H9 (cell line): ENCODE measurements at regions not wholly inside any gene's neighbourhood (a gene's known extent, or its start where the extent isn't known, plus 50 kb on each side); places are given as distances from the start of the nearest gene placed in this dataset.

Source experiments
- DNase-seq: peaks from one replicate; pipeline ENCODE4 v3.0.0-alpha.2; 2017
- H2AFZ ChIP-seq: one replicate; pipeline ENCODE4 v1.6.1; 2013; ENCODE audit warnings: mild to moderate bottlenecking, low read length, control low read depth, moderate library complexity
- H2AK5ac ChIP-seq: 2 replicates; pipeline ENCODE4 v1.6.1; 2013; ENCODE audit warnings: low read length, control low read depth, mixed read lengths; ENCODE audit not compliant: insufficient read length
- H2BK120ac ChIP-seq: one replicate; pipeline ENCODE4 v1.6.1; 2013; ENCODE audit warnings: low read depth, mild to moderate bottlenecking, low read length, control low read depth, inconsistent platforms; ENCODE audit not compliant: poor library complexity, severe bottlenecking
- H2BK12ac ChIP-seq: 2 replicates; pipeline ENCODE4 v1.6.1; 2013; ENCODE audit warnings: low read length, control low read depth, mixed read lengths, low read depth; ENCODE audit not compliant: insufficient read length
- H2BK15ac ChIP-seq: 2 replicates; pipeline ENCODE4 v1.6.1; 2013; ENCODE audit warnings: low read depth, low read length, control low read depth
- H2BK20ac ChIP-seq: one replicate; pipeline ENCODE4 v1.6.1; 2013; ENCODE audit warnings: low read depth, mild to moderate bottlenecking, low read length, control low read depth, inconsistent platforms; ENCODE audit not compliant: poor library complexity, severe bottlenecking
- H2BK5ac ChIP-seq: 2 replicates; pipeline ENCODE4 v1.6.1; 2013; ENCODE audit warnings: low read length, control low read depth, mixed read lengths; ENCODE audit not compliant: insufficient read length
- H3K14ac ChIP-seq: 2 replicates; pipeline ENCODE4 v1.6.1; 2013; ENCODE audit warnings: low read length, control low read depth; ENCODE audit not compliant: insufficient read depth
- H3K18ac ChIP-seq: 2 replicates; pipeline ENCODE4 v1.6.1; 2013; ENCODE audit warnings: low read depth, mild to moderate bottlenecking, mixed read lengths, low read length, control low read depth; ENCODE audit not compliant: insufficient read length
- H3K23ac ChIP-seq: 2 replicates; pipeline ENCODE4 v1.6.1; 2013; ENCODE audit warnings: low read length, control low read depth, mixed read lengths, low read depth; ENCODE audit not compliant: insufficient read length
- H3K23me2 ChIP-seq: 2 replicates; pipeline ENCODE4 v1.6.1; 2013; ENCODE audit warnings: low read depth, mild to moderate bottlenecking, mixed read lengths, low read length, control low read depth; ENCODE audit not compliant: insufficient read length, poor library complexity, severe bottlenecking
- H3K27ac ChIP-seq: 2 replicates; pipeline ENCODE4 v1.5.1; 2013; ENCODE audit warnings: low read length, control low read depth, mixed read lengths, low read depth; ENCODE audit not compliant: insufficient read length
- H3K27me3 ChIP-seq: 2 replicates; pipeline ENCODE4 v1.6.1; 2013; ENCODE audit warnings: low read length, control low read depth, inconsistent platforms; ENCODE audit not compliant: insufficient read depth
- H3K4ac ChIP-seq: 2 replicates; pipeline ENCODE4 v1.6.1; 2013; ENCODE audit warnings: low read depth, mild to moderate bottlenecking, control low read depth, inconsistent platforms, low read length, moderate library complexity
- H3K4me1 ChIP-seq: 2 replicates; pipeline ENCODE4 v1.6.1; 2013; ENCODE audit warnings: low read length, control low read depth, inconsistent platforms; ENCODE audit not compliant: insufficient read depth
- H3K4me2 ChIP-seq: 2 replicates; pipeline ENCODE4 v1.6.1; 2013; ENCODE audit warnings: low read length, control low read depth, mixed read lengths; ENCODE audit not compliant: insufficient read length, insufficient read depth
- H3K56ac ChIP-seq: 2 replicates; pipeline ENCODE4 v1.6.1; 2013; ENCODE audit warnings: low read depth, mild to moderate bottlenecking, mixed read lengths, low read length, control low read depth; ENCODE audit not compliant: insufficient read length
- H3K79me1 ChIP-seq: 2 replicates; pipeline ENCODE4 v1.6.1; 2013; ENCODE audit warnings: low read depth, mild to moderate bottlenecking, moderate library complexity, low read length, control low read depth, inconsistent platforms; ENCODE audit not compliant: insufficient read depth, poor library complexity, severe bottlenecking
- H3K79me2 ChIP-seq: 2 replicates; pipeline ENCODE4 v1.6.1; 2013; ENCODE audit warnings: low read length, control low read depth, inconsistent platforms; ENCODE audit not compliant: insufficient read depth
- H3K9ac ChIP-seq: 2 replicates; pipeline ENCODE4 v1.6.1; 2013; ENCODE audit warnings: low read length, control low read depth, mixed read lengths; ENCODE audit not compliant: insufficient read length; ENCODE audit errors: extremely low read depth
- H3K9me3 ChIP-seq: one replicate; pipeline ENCODE4 v1.6.1; 2013; ENCODE audit warnings: low read depth, low read length, inconsistent platforms; ENCODE audit not compliant: control insufficient read depth
- H3T11ph ChIP-seq: one replicate; pipeline ENCODE4 v1.6.1; 2013; ENCODE audit warnings: mild to moderate bottlenecking, low read length, control low read depth, inconsistent platforms
- H4K20me1 ChIP-seq: one replicate; pipeline ENCODE4 v1.6.1; 2013; ENCODE audit not compliant: control insufficient read depth, insufficient read length, insufficient read depth
- H4K5ac ChIP-seq: 2 replicates; pipeline ENCODE4 v1.6.1; 2013; ENCODE audit warnings: low read depth, mild to moderate bottlenecking, mixed read lengths, low read length, control low read depth; ENCODE audit not compliant: insufficient read length
- H4K8ac ChIP-seq: replicated peaks from 2 replicates; pipeline ENCODE4 v1.6.1; 2013; ENCODE audit warnings: low read length, control low read depth, mixed read lengths, low read depth; ENCODE audit not compliant: insufficient read length
- H4K91ac ChIP-seq: 2 replicates; pipeline ENCODE4 v1.6.1; 2013; ENCODE audit warnings: low read depth, mild to moderate bottlenecking, moderate library complexity, mixed read lengths, low read length, control low read depth; ENCODE audit not compliant: insufficient read length
- H3K27ac Mint-ChIP-seq, 3 experiments: 2 replicates in 2 of 3; 3 replicates in 1 of 3; pipeline ENCODE4 v1.8.0; 2020 to 2021; ENCODE audit warnings: mixed read lengths in 3 of 3, mild to moderate bottlenecking in 1 of 3, moderate library complexity in 1 of 3
- H3K27me3 Mint-ChIP-seq: 2 replicates; pipeline ENCODE4 v1.8.0; 2021; ENCODE audit warnings: low read depth, mild to moderate bottlenecking, moderate library complexity, mixed read lengths
- H3K36me3 Mint-ChIP-seq, 3 experiments: 2 replicates in 2 of 3; 3 replicates in 1 of 3; pipeline ENCODE4 v1.8.0; 2020 to 2021; ENCODE audit warnings: low read depth in 3 of 3, mixed read lengths in 3 of 3; ENCODE audit not compliant: insufficient read depth in 1 of 3
- H3K4me1 Mint-ChIP-seq, 2 experiments: 2 replicates each; pipeline ENCODE4 v1.8.0; 2020; ENCODE audit warnings: mixed read lengths in 2 of 2
- H3K4me3 Mint-ChIP-seq, 2 experiments: 2 replicates in 1 of 2; 3 replicates in 1 of 2; pipeline ENCODE4 v1.8.0; 2020 to 2021; ENCODE audit warnings: mild to moderate bottlenecking in 2 of 2, mixed read lengths in 2 of 2, moderate library complexity in 1 of 2
- H3K9me3 Mint-ChIP-seq, 2 experiments: 2 replicates in 1 of 2; 3 replicates in 1 of 2; pipeline ENCODE4 v1.8.0; 2020; ENCODE audit warnings: mild to moderate bottlenecking in 2 of 2, mixed read lengths in 2 of 2, moderate library complexity in 1 of 2
- CTCF ChIP-seq: fragments of 200-600 bp; sonication (generic); conservative IDR thresholded peaks from 3 replicates; pipeline ENCODE4 v1.8.0; 2021; ENCODE audit warnings: antibody characterized with exemption, mild to moderate bottlenecking
- WGBS: extraction: QIAGEN DNeasy Blood & Tissue Kit; methylation state at CpG from one replicate; pipeline ENCODE4 v1.1.7; 2013; ENCODE audit warnings: missing lambda C conversion rate, low lambda C conversion rate, mixed read lengths; ENCODE audit not compliant: insufficient read length; ENCODE audit errors: extremely low coverage; 5-methylcytosine and 5-hydroxymethylcytosine counted together

- no peaks in the 10 kb centered on the region for H3K9me3 ChIP-seq
- no peak overlapping the region for H4K8ac ChIP-seq
- H2BK12ac ChIP-seq = no peak overlapping the region
- H3K23ac ChIP-seq = no peak overlapping the region
- no peaks in the 10 kb centered on the region for H3K79me2 ChIP-seq
- H3K23me2 ChIP-seq = no peaks in the 10 kb centered on the region
- H3K4ac ChIP-seq = no peak overlapping the region
- H3T11ph ChIP-seq = no peak overlapping the region
- H4K20me1 ChIP-seq = no peaks in the 10 kb centered on the region
- no peak overlapping the region for H3K27ac ChIP-seq
- H3K4me1 ChIP-seq = no peaks in the 10 kb centered on the region
- H3K9me3 Mint-ChIP-seq = no peaks in the 10 kb centered on the region
- H3K14ac ChIP-seq = no peak overlapping the region
- H3K4me1 Mint-ChIP-seq = peaks cover 0 to 3% of the 10 kb centered on the region in 2 experiments; a peak in 2 of 4 replicates
- no peak overlapping the region for H4K91ac ChIP-seq
- no peak for DNase-seq
- H2BK20ac ChIP-seq = no peak overlapping the region
- WGBS = no CpG with 5 or more reads among the region's 1 CpG
- no peak overlapping the region for H2BK120ac ChIP-seq
- H3K18ac ChIP-seq = no peak overlapping the region
- H3K79me1 ChIP-seq = no peaks in the 10 kb centered on the region
- H3K4me2 ChIP-seq = no peak overlapping the region
- H3K27me3 Mint-ChIP-seq = no peaks in the 10 kb centered on the region
- H2AFZ ChIP-seq = no peak overlapping the region
- H4K5ac ChIP-seq = no peak overlapping the region
- H2BK5ac ChIP-seq = no peak overlapping the region
- no peak overlapping the region for H2BK15ac ChIP-seq
- TF ChIP-seq CTCF = no peak
- no peak overlapping the region for H3K27ac Mint-ChIP-seq
- no peak overlapping the region for H2AK5ac ChIP-seq
- no peaks in the 10 kb centered on the region for H3K36me3 Mint-ChIP-seq
- no peak overlapping the region for H3K4me3 Mint-ChIP-seq
- H3K56ac ChIP-seq = no peak overlapping the region
- H3K9ac ChIP-seq = no peak overlapping the region
- H3K27me3 ChIP-seq = no peaks in the 10 kb centered on the region
These were observed 751.2 kb downstream of the SATB2 start for GRCh38 chr2:198706476-198707082.
